Heart left ventricle (tissue), 16 donors: ENCODE measurements at regions not wholly inside any gene's neighbourhood (a gene's known extent, or its start where the extent isn't known, plus 50 kb on each side); places are given as distances from the start of the nearest gene placed in this dataset.

Experiments
- ATAC-seq, 4 donors: fragments of 200-7000 bp; cut with Tn5 transposase; one replicate each; pipeline ENCODE4 v1.9.1; 2020 to 2022; ENCODE audit warnings: moderate library complexity in 4 of 4, mild to moderate bottlenecking in 3 of 4, moderate number of reproducible peaks in 1 of 4
- DNase-seq, 5 donors: peaks; one replicate each; pipeline ENCODE4 v3.0.0-alpha.2; 2020
- H3K27ac ChIP-seq, 12 donors: fragments of 200-600 bp; sonication (generic) in 4 of 12; one replicate each; pipeline versions ENCODE4 v1.5.0 to v1.8.0; 2016 to 2022; ENCODE audit warnings: mild to moderate bottlenecking in 2 of 12
- H3K27me3 ChIP-seq, 9 donors: fragments of 200-600 bp; sonication (generic) in 2 of 9; one replicate each; pipeline versions ENCODE4 v1.5.1 to v1.8.0; 2016 to 2022; ENCODE audit warnings: mild to moderate bottlenecking in 3 of 9
- H3K36me3 ChIP-seq, 9 donors: fragments of 200-600 bp; sonication (generic) in 2 of 9; one replicate each; pipeline versions ENCODE4 v1.5.0 to v1.8.0; 2018 to 2022; ENCODE audit warnings: mild to moderate bottlenecking in 2 of 9
- H3K4me1 ChIP-seq, 12 donors: fragments of 200-600 bp; sonication (generic) in 4 of 12; one replicate each; pipeline versions ENCODE4 v1.5.0 to v1.8.0; 2016 to 2022; ENCODE audit warnings: mild to moderate bottlenecking in 3 of 12
- H3K4me3 ChIP-seq, 12 donors: fragments of 200-600 bp; sonication (generic) in 4 of 12; one replicate each; pipeline versions ENCODE4 v1.5.0 to v1.8.0; 2017 to 2022; ENCODE audit warnings: mild to moderate bottlenecking in 9 of 12, moderate library complexity in 4 of 12
- H3K9me3 ChIP-seq, 12 donors: fragments of 200-600 bp; sonication (generic) in 4 of 12; one replicate each; pipeline versions ENCODE4 v1.5.0 to v1.8.0; 2016 to 2022; ENCODE audit warnings: mild to moderate bottlenecking in 1 of 12
- CTCF ChIP-seq, 12 donors: fragments of 200-600 bp; sonication (generic) in 4 of 12; IDR thresholded peaks; one replicate each; pipeline versions ENCODE4 v1.5.0 to v1.8.0; 2018 to 2022; ENCODE audit warnings: antibody characterized with exemption in 12 of 12, mild to moderate bottlenecking in 5 of 12
- POLR2A ChIP-seq, 2 donors: fragments of 450-650 bp; IDR thresholded peaks; one replicate each; pipeline ENCODE4 v1.6.1; 2017; ENCODE audit warnings: antibody characterized with exemption in 2 of 2, mild to moderate bottlenecking in 2 of 2, moderate library complexity in 2 of 2
- WGBS, 4 donors: extraction: QIAGEN DNeasy Blood & Tissue Kit in 2 of 4; methylation state at CpG; one replicate each; pipeline versions ENCODE4 v1.1.5 to v1.1.7; 2013 to 2018; 5-methylcytosine and 5-hydroxymethylcytosine counted together
- intact Hi-C, 10 donors: fragments of 100-400 bp; cut with DNase I; formaldehyde crosslinking; loops; one replicate each; pipeline versions ENCODE4 v1.11.1 to v1.14.2; 2022
- donor health status: ischemic (EF 13 %, LVEDD 7.1; RV severe dilation, severe dysfunction).
- donor health status: healthy with polysubstance abuse.
- donor health status: DM: no; HTN: yes; CAD: no.
- donor health status: DM: no; HTN: no; CAD: no.
- donor health status: ischemic (EF 25% LVEDD 6.9; RV normal size, moderate dysfunction).
- donor health status: ischemic (EF 25% LVEDD 5.7; RV mildly dilated, moderate dysfunction).
- donor health status: healthy.
- donor health status: DM: yes; HTN: yes; CAD: no.
- donor health status: ischemic (EF 35%, LVEDD 5.7; RV mildly dilated, moderate dysfunction).
- donor health status: nonischemic (EF 11% LVEDD 7.7; RV severe dilation, severe dysfunction).
- donor health status: DM: yes; HTN: yes; CAD: no.
- donor health status: PGD.
- donor health status: ischemic (EF 29% LVEDD 5.4; RV normal size, mild dysfunction).
- donor health status: nonischemic (EF 23%, LVEDD 6.1; RV moderate dilation, normal function).

- no peak for ATAC-seq
- Histone ChIP-seq H3K9me3 (no peaks in the 10 kb centered on the region), H3K36me3 (no peaks in the 10 kb centered on the region), H3K4me1 (peaks cover 0 to 16% (median 4%) of the 10 kb centered on the region in 12 donors), H3K27me3 (peaks cover 0 to 5% (median 0%) of the 10 kb centered on the region in 9 donors), H3K4me3 (no peak overlapping the region), H3K27ac (no peak overlapping the region)
- no peak for TF ChIP-seq CTCF (IDR thresholded peaks at IDR 0.05)
- no peak for TF ChIP-seq POLR2A (IDR thresholded peaks at IDR 0.05)
- intact Hi-C loops, result no loop called here
- DNase-seq, result no peak
- 88 to 92% (median 88%) methylated on average over 4 of the region's 4 CpGs for WGBS, 4 donors
These were observed 321.8 kb downstream of the BMP4 start for GRCh38 chr14:53634793-53635192.

GRCh38 chr14:53630336-53630735, 326.3 kb downstream of the BMP4 start:
- WGBS, 4 donors, result 4 to 9% (median 7%) methylated on average over 5 of the region's 5 CpGs
- no peak for TF ChIP-seq CTCF (IDR thresholded peaks at IDR 0.05)
- TF ChIP-seq POLR2A (IDR thresholded peaks at IDR 0.05), result no peak
- Histone ChIP-seq H3K27me3 (no peaks in the 10 kb centered on the region), H3K36me3 (no peaks in the 10 kb centered on the region), H3K9me3 (no peaks in the 10 kb centered on the region), H3K27ac (peak overlapping the region in 1 of 12 donors; percentile 4), H3K4me3 (no peak overlapping the region), H3K4me1 (peaks cover 0 to 23% (median 4%) of the 10 kb centered on the region in 12 donors)
- intact Hi-C loops, result no loop called here
- ATAC-seq, result peak; percentile 27 to 68 (median 56)
- peak in 2 of 5 donors; percentile 19 to 34 for DNase-seq

GRCh38 chr14:53628732-53629430, 327.7 kb downstream of the BMP4 start:
- intact Hi-C loops, result no loop called here
- 62 to 65% (median 64%) methylated on average over 6 of the region's 6 CpGs for WGBS, 4 donors
- Histone ChIP-seq H3K4me3 (no peak overlapping the region), H3K36me3 (no peaks in the 10 kb centered on the region), H3K27me3 (no peaks in the 10 kb centered on the region), H3K27ac (no peak overlapping the region), H3K9me3 (no peaks in the 10 kb centered on the region), H3K4me1 (peaks cover 0 to 21% (median 4%) of the 10 kb centered on the region in 12 donors)
- peak in 1 of 4 donors; percentile 28 for ATAC-seq
- DNase-seq, result no peak
- TF ChIP-seq CTCF (IDR thresholded peaks at IDR 0.05), result no peak
- TF ChIP-seq POLR2A (IDR thresholded peaks at IDR 0.05), result no peak

- no peaks in the 10 kb centered on the region for H3K27me3 ChIP-seq
- ATAC-seq (no peak), DNase-seq (no peak)
- peaks cover 0 to 21% (median 4%) of the 10 kb centered on the region in 12 donors for H3K4me1 ChIP-seq
- no peaks in the 10 kb centered on the region for H3K9me3 ChIP-seq
- TF ChIP-seq POLR2A (IDR thresholded peaks at IDR 0.05) (no peak), CTCF (IDR thresholded peaks at IDR 0.05) (no peak)
- WGBS, 4 donors, result 71 to 78% (median 74%) methylated on average over 1 of the region's 1 CpG
- no peaks in the 10 kb centered on the region for H3K36me3 ChIP-seq
- H3K27ac ChIP-seq, result no peak overlapping the region
- no peak overlapping the region for H3K4me3 ChIP-seq
- intact Hi-C loops, result no loop called here
These were observed 328.4 kb downstream of the BMP4 start for GRCh38 chr14:53628261-53628660.
